ENCODE measurements at regions not wholly inside any gene's neighbourhood (a gene's known extent, or its start where the extent isn't known, plus 50 kb on each side); places are given as distances from the start of the nearest gene placed in this dataset.
A peak's percentile ranks its signal among the peaks of the same experiment; 100 is the strongest.
"Not testable (repeated sequence)": the region's sequence is repeated elsewhere in the genome, so short reads cannot be mapped to it uniquely, and the experiment has no call there.

DNA sequence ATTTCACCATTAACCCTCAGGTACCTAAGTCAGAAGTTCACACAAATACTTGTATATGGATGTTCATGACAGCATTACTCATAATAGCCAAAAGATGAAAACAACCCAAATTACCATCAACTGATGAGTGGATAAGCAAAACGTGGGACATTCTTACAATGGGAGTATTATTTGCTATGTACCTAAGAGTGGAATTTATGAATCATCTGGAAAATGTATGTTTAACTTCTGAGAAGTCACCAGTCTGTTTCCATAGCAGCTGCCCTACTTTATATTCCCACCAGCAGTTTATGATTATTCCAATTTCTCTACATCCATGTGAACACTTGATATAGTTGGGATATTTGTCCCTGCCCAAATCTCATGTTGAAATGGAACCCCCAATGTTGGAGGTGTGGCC, 1478.9 kb downstream of the PCDH19 start:
- no peaks in the 10 kb centered on the region for H3K9me3 ChIP-seq
- no peak for TF ChIP-seq CTCF (IDR thresholded peaks at IDR 0.05; ENCODE audit: insufficient read depth in 1 of 2, low read depth in 1 of 2, low read length in 1 of 2, severe bottlenecking in 1 of 2, unreplicated experiment in 1 of 2)
- no peak for DNase-seq
- no peaks in the 10 kb centered on the region for H3K4me1 ChIP-seq
- no peaks in the 10 kb centered on the region for H3K4me1 Mint-ChIP-seq (ENCODE audit: low read depth, unreplicated experiment)
- POLR2A ChIA-PET = no interaction called here
- no peak overlapping the region for H3K4me3 ChIP-seq (ENCODE audit: low read depth, low read length)
- CTCF ChIA-PET = no interaction called here
- no peaks in the 10 kb centered on the region for H3K27me3 Mint-ChIP-seq (ENCODE audit: insufficient read depth, unreplicated experiment)
- intact Hi-C loops (cut with micrococcal nuclease; ENCODE audit: unreplicated experiment) = no loop called here
- no peak overlapping the region for H3K27ac Mint-ChIP-seq (ENCODE audit: unreplicated experiment)
- no peaks in the 10 kb centered on the region for H3K27me3 ChIP-seq (replicated peaks; ENCODE audit: control insufficient read depth, insufficient read depth, low read length)
- no TSS peak for BruUV-seq (replicated peaks)
- no peaks in the 10 kb centered on the region for H3K9me3 Mint-ChIP-seq (ENCODE audit: unreplicated experiment)
- no peak overlapping the region for H3K4me3 Mint-ChIP-seq (ENCODE audit: unreplicated experiment)
- H3K36me3 ChIP-seq (ENCODE audit: control insufficient read depth, insufficient read depth, low read length) = no peaks in the 10 kb centered on the region
- H3K36me3 Mint-ChIP-seq (ENCODE audit: insufficient read depth, unreplicated experiment) = no peaks in the 10 kb centered on the region

DNA sequence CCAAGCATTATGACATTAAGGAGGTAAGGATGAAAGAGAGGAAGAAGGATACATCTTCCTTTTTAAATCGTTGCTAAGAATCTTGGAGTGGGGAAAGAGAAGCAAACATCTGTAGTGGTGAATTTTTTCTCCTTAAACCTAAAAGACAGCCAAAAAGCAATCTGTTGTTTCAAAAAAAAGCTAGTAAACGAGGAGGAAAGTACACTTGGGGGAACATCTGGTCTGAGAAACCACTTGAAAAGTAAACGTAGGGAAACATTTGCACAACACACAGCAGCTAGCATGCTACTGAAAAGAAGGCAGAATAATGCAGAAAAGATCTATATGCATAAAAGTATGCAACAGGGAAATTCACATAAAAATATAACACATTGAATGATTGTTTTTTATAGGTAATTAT, 1485.6 kb downstream of the PCDH19 start:
- Mint-ChIP-seq H3K4me3 (ENCODE audit: unreplicated experiment) (no peak overlapping the region), H3K27ac (ENCODE audit: unreplicated experiment) (no peak overlapping the region), H3K27me3 (ENCODE audit: insufficient read depth, unreplicated experiment) (no peaks in the 10 kb centered on the region), H3K36me3 (ENCODE audit: insufficient read depth, unreplicated experiment) (no peaks in the 10 kb centered on the region), H3K9me3 (ENCODE audit: unreplicated experiment) (peaks cover 10% of the 10 kb centered on the region), H3K4me1 (ENCODE audit: low read depth, unreplicated experiment) (peaks cover 7% of the 10 kb centered on the region)
- ChIA-PET CTCF (no interaction called here), POLR2A (no interaction called here)
- H3K4me1 ChIP-seq = no peaks in the 10 kb centered on the region
- BruUV-seq (replicated peaks) = no TSS peak
- intact Hi-C loops (cut with micrococcal nuclease; ENCODE audit: unreplicated experiment) = no loop called here
- no peak overlapping the region for H3K4me3 ChIP-seq (ENCODE audit: low read depth, low read length)
- no peak for DNase-seq
- H3K36me3 ChIP-seq (ENCODE audit: control insufficient read depth, insufficient read depth, low read length) = no peaks in the 10 kb centered on the region
- H3K9me3 ChIP-seq = no peaks in the 10 kb centered on the region
- no peak for TF ChIP-seq CTCF (IDR thresholded peaks at IDR 0.05; ENCODE audit: insufficient read depth in 1 of 2, low read depth in 1 of 2, low read length in 1 of 2, severe bottlenecking in 1 of 2, unreplicated experiment in 1 of 2)
- H3K27me3 ChIP-seq (replicated peaks; ENCODE audit: control insufficient read depth, insufficient read depth, low read length) = no peaks in the 10 kb centered on the region

GRCh38 chrX:98897191-98897590, 1512.9 kb downstream of the PCDH19 start:
- TF ChIP-seq CTCF (IDR thresholded peaks at IDR 0.05; ENCODE audit: insufficient read depth in 1 of 2, low read depth in 1 of 2, low read length in 1 of 2, severe bottlenecking in 1 of 2, unreplicated experiment in 1 of 2) = no peak
- CTCF ChIA-PET = no interaction called here
- Histone ChIP-seq H3K4me1 (no peaks in the 10 kb centered on the region), H3K36me3 (ENCODE audit: control insufficient read depth, insufficient read depth, low read length) (no peaks in the 10 kb centered on the region), H3K4me3 (ENCODE audit: low read depth, low read length) (no peak overlapping the region), H3K9me3 (no peaks in the 10 kb centered on the region), H3K27me3 (replicated peaks; ENCODE audit: control insufficient read depth, insufficient read depth, low read length) (no peaks in the 10 kb centered on the region)
- Mint-ChIP-seq H3K4me3 (ENCODE audit: unreplicated experiment) (no peak overlapping the region), H3K9me3 (ENCODE audit: unreplicated experiment) (no peaks in the 10 kb centered on the region), H3K4me1 (ENCODE audit: low read depth, unreplicated experiment) (no peaks in the 10 kb centered on the region), H3K36me3 (ENCODE audit: insufficient read depth, unreplicated experiment) (no peaks in the 10 kb centered on the region), H3K27me3 (ENCODE audit: insufficient read depth, unreplicated experiment) (no peaks in the 10 kb centered on the region), H3K27ac (ENCODE audit: unreplicated experiment) (no peak overlapping the region)
- intact Hi-C loops (cut with micrococcal nuclease; ENCODE audit: unreplicated experiment) = no loop called here
- no TSS peak for BruUV-seq (replicated peaks)
- POLR2A ChIA-PET = no interaction called here
- no peak for DNase-seq

DNA sequence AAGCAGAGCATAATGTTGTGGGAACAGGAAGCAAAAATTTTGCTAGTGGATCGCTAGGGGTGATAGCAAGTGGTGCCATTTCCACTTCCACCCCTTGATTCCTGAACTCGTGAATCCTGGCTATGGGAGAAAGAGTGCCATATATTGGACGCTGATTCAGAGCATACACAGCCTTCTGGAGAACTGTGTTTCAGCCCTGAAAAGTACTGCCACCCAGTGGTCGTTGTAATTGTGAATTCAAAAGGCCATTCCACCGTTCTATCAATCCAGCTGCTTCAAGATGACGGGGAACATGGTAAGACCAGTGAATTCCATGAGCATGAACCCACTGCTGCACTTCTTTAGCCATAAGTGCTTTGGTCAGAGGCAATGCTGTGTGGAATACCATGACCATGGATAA, 1559.4 kb downstream of the PCDH19 start:
- CTCF ChIA-PET; intact Hi-C loops (cut with micrococcal nuclease; ENCODE audit: unreplicated experiment): not testable (repeated sequence)
- peak in 1 of 2 experiments; percentile 1 for DNase-seq

More for the DNA sequence above, 1559.4 kb downstream of the PCDH19 start:
- H3K36me3 Mint-ChIP-seq (ENCODE audit: insufficient read depth, unreplicated experiment); H3K4me1 ChIP-seq; H3K4me3 Mint-ChIP-seq (ENCODE audit: unreplicated experiment); POLR2A ChIA-PET; H3K27ac Mint-ChIP-seq (ENCODE audit: unreplicated experiment); H3K9me3 ChIP-seq; H3K27me3 ChIP-seq (replicated peaks; ENCODE audit: control insufficient read depth, insufficient read depth, low read length); BruUV-seq (replicated peaks); H3K36me3 ChIP-seq (ENCODE audit: control insufficient read depth, insufficient read depth, low read length); H3K4me3 ChIP-seq (ENCODE audit: low read depth, low read length); H3K27me3 Mint-ChIP-seq (ENCODE audit: insufficient read depth, unreplicated experiment); H3K9me3 Mint-ChIP-seq (ENCODE audit: unreplicated experiment); H3K4me1 Mint-ChIP-seq (ENCODE audit: low read depth, unreplicated experiment): not testable (repeated sequence)
